ENCODE measurements at regions not wholly inside any gene's neighbourhood (a gene's known extent, or its start where the extent isn't known, plus 50 kb on each side); places are given as distances from the start of the nearest gene placed in this dataset.

DNA sequence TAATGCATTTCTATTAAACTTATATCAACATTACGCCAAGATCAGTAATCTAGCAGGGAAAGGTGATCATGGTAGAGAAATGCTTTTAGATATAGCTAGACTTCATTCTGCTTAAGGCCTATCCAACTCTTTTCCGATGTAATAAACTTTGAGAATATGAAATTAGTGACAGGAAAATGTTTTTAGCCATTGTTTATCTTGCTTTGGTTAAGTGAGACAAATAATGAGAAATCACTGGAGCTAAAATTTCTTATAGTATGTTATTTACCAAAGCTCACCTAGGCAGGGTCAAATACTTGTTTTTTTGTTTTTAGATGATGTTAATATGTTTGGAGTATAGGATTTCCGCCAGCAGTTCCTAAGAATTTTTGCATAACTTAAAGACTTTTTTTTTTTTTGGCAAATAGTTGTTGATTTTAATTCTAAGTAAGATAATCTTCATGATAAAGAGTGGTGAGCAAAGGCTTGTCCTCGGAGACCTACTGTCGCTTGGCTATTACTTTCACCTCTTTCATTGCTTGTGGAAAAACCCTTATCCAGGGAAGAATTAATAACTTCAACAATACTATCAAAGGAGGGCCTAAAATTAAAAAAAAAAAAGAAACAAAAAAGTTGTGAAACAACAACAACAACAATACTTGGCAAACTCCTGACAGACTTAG is 98.3 kb downstream of the SOX4 start:
- Histone ChIP-seq H3K36me3 (ENCODE audit: insufficient read depth, low read length) (peaks cover 11% of the 10 kb centered on the region), H3K27ac (ENCODE audit: low read length) (no peak overlapping the region), H3K4me1 (ENCODE audit: insufficient read depth, low read length) (no peaks in the 10 kb centered on the region), H3K9me3 (ENCODE audit: insufficient read depth, low read length, severe bottlenecking) (peaks cover 3% of the 10 kb centered on the region), H3K4me2 (ENCODE audit: insufficient read depth, low read length) (no peak overlapping the region), H2AFZ (ENCODE audit: low read depth, low read length) (no peak overlapping the region), H3K4me3 (ENCODE audit: low read depth in 1 of 2, low read length in 2 of 2) (no peak overlapping the region), H4K20me1 (ENCODE audit: insufficient read depth, low read length) (no peaks in the 10 kb centered on the region), H3K9ac (ENCODE audit: low read depth, low read length) (no peak overlapping the region), H3K79me2 (ENCODE audit: insufficient read depth, low read length) (peaks cover 94% of the 10 kb centered on the region), H3K27me3 (ENCODE audit: insufficient read depth, low read length, poor library complexity) (no peaks in the 10 kb centered on the region)
- TF ChIP-seq, protein P1, sequence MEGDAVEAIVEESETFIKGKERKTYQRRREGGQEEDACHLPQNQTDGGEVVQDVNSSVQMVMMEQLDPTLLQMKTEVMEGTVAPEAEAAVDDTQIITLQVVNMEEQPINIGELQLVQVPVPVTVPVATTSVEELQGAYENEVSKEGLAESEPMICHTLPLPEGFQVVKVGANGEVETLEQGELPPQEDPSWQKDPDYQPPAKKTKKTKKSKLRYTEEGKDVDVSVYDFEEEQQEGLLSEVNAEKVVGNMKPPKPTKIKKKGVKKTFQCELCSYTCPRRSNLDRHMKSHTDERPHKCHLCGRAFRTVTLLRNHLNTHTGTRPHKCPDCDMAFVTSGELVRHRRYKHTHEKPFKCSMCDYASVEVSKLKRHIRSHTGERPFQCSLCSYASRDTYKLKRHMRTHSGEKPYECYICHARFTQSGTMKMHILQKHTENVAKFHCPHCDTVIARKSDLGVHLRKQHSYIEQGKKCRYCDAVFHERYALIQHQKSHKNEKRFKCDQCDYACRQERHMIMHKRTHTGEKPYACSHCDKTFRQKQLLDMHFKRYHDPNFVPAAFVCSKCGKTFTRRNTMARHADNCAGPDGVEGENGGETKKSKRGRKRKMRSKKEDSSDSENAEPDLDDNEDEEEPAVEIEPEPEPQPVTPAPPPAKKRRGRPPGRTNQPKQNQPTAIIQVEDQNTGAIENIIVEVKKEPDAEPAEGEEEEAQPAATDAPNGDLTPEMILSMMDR (IDR thresholded peaks at IDR 0.05; ENCODE audit: borderline replicate concordance, extremely low read depth, low read length, poor library complexity, severe bottlenecking): no peak
- TF ChIP-seq EZH2 (IDR thresholded peaks at IDR 0.05; ENCODE audit: borderline replicate concordance, low read depth, low read length, severe bottlenecking): no peak
- DNase-seq: no peak
- no peak for ATAC-seq (ENCODE audit: insufficient read depth, low read depth)

DNA sequence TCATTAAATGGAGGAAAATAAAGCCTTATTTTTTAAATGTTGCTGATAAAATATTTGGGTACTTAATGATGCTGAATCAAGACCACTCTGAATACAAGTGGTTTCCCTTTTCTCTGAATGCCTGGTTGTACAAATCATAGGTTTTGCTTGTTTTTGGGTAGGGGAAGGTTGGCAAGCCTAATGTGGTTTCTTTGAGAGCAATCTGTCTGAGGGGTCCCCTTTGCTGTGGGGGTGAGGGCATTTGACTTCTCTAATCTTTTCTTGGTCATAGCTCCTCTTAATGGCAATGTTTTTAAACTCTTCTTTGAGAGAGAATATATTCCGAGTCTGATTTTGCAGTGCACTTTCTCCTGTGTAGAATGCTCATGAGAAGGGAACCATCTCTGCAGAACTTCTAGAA is 99.2 kb downstream of the SOX4 start:
- no peak overlapping the region for H3K9ac ChIP-seq (ENCODE audit: low read depth, low read length)
- no peak overlapping the region for H2AFZ ChIP-seq (ENCODE audit: low read depth, low read length)
- peaks cover 4% of the 10 kb centered on the region for H3K36me3 ChIP-seq (ENCODE audit: insufficient read depth, low read length)
- no peaks in the 10 kb centered on the region for H3K9me3 ChIP-seq (ENCODE audit: insufficient read depth, low read length, severe bottlenecking)
- TF ChIP-seq, protein P1 (IDR thresholded peaks at IDR 0.05; ENCODE audit: borderline replicate concordance, extremely low read depth, low read length, poor library complexity, severe bottlenecking): no peak
- TF ChIP-seq EZH2 (IDR thresholded peaks at IDR 0.05; ENCODE audit: borderline replicate concordance, low read depth, low read length, severe bottlenecking): no peak
- H4K20me1 ChIP-seq (ENCODE audit: insufficient read depth, low read length): no peaks in the 10 kb centered on the region
- no peak for ATAC-seq (ENCODE audit: insufficient read depth, low read depth)
- H3K4me2 ChIP-seq (ENCODE audit: insufficient read depth, low read length): no peak overlapping the region
- no peak overlapping the region for H3K27ac ChIP-seq (ENCODE audit: low read length)
- no peak for DNase-seq
- H3K79me2 ChIP-seq (ENCODE audit: insufficient read depth, low read length): peaks cover 94% of the 10 kb centered on the region
- no peak overlapping the region for H3K4me3 ChIP-seq (ENCODE audit: low read depth in 1 of 2, low read length in 2 of 2)
- H3K4me1 ChIP-seq (ENCODE audit: insufficient read depth, low read length): no peaks in the 10 kb centered on the region
- no peaks in the 10 kb centered on the region for H3K27me3 ChIP-seq (ENCODE audit: insufficient read depth, low read length, poor library complexity)

DNA sequence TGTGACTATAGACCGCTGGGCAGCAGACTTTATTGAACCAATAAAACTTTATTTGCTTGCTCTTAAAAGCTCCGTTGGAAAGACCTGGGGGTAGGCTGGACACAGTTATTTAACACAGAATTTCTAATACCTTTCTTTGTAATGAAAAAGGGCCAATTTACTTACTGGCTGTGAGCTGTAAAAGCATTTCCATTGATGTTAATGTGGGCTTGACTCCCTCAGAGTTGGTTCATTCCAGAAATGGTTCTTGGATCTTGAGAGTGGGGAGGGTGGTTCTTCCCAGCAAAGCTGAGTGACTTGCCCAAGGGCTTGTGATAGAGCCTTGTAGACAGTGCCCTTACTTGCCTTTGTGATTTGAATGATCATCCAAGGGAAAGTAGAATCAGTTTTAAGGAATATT is 100.6 kb downstream of the SOX4 start:
- Histone ChIP-seq H3K4me2 (ENCODE audit: insufficient read depth, low read length) (no peak overlapping the region), H3K9me3 (ENCODE audit: insufficient read depth, low read length, severe bottlenecking) (no peaks in the 10 kb centered on the region), H3K9ac (ENCODE audit: low read depth, low read length) (no peak overlapping the region), H3K27ac (ENCODE audit: low read length) (no peak overlapping the region), H3K27me3 (ENCODE audit: insufficient read depth, low read length, poor library complexity) (no peaks in the 10 kb centered on the region), H4K20me1 (ENCODE audit: insufficient read depth, low read length) (no peaks in the 10 kb centered on the region), H3K79me2 (ENCODE audit: insufficient read depth, low read length) (peaks cover 95% of the 10 kb centered on the region), H3K4me1 (ENCODE audit: insufficient read depth, low read length) (no peaks in the 10 kb centered on the region), H3K36me3 (ENCODE audit: insufficient read depth, low read length) (peaks cover 7% of the 10 kb centered on the region), H3K4me3 (ENCODE audit: low read depth in 1 of 2, low read length in 2 of 2) (no peak overlapping the region), H2AFZ (ENCODE audit: low read depth, low read length) (no peak overlapping the region)
- no peak for ATAC-seq (ENCODE audit: insufficient read depth, low read depth)
- TF ChIP-seq EZH2 (IDR thresholded peaks at IDR 0.05; ENCODE audit: borderline replicate concordance, low read depth, low read length, severe bottlenecking): no peak
- TF ChIP-seq, protein P1 (IDR thresholded peaks at IDR 0.05; ENCODE audit: borderline replicate concordance, extremely low read depth, low read length, poor library complexity, severe bottlenecking): no peak
- no peak for DNase-seq
